ENCODE measurements at regions not wholly inside any gene's neighbourhood (a gene's known extent, or its start where the extent isn't known, plus 50 kb on each side); places are given as distances from the start of the nearest gene placed in this dataset.

GRCh38 chr3:28651159-28651558 lies 302.5 kb upstream of the AZI2 start:
- TF ChIP-seq CTCF (IDR thresholded peaks at IDR 0.05) = no peak
- no peak for TF ChIP-seq POLR2A (IDR thresholded peaks at IDR 0.05)

Measured in lower leg skin (tissue), 3 donors.